RCC 7860 (cell line): ENCODE measurements at regions not wholly inside any gene's neighbourhood (a gene's known extent, or its start where the extent isn't known, plus 50 kb on each side); places are given as distances from the start of the nearest gene placed in this dataset.
A peak's percentile ranks its signal among the peaks of the same experiment; 100 is the strongest.

Source experiments
- DNase-seq: peaks from one replicate; pipeline ENCODE4 v3.0.0-alpha.2; 2015; ENCODE audit warnings: low spot score
- FAIRE-seq: peaks from 2 replicates; lab custom pipeline; 2012; peaks lifted over from hg19 to GRCh38; lab: Jason Lieb, UNC

DNA sequence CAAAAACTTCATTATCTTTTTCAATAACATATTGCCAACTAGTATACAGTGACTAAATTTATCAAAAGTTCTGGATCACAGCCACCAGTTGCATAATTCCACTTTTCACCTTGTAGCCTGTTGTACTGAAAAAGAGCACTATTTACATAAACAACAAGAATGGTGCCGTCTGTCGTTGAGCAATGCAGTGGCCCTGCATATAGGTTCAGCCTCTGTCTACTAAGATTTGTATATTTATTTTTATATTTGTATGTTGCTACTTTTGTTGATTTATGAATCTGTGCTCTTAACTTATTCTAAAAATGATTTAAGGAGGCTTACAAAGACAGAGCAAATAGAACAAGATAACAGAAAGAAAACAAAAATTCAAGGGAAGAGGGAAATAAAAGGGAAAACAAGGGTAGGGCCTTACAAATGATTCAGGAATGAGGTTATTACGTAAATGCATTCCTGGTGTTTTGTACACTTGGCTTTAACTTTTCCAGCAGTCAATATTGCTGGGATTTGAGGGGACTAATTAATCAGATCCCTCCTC, 257.6 kb upstream of the STT3B start:
- FAIRE-seq: no peak
- no peak for DNase-seq

DNA sequence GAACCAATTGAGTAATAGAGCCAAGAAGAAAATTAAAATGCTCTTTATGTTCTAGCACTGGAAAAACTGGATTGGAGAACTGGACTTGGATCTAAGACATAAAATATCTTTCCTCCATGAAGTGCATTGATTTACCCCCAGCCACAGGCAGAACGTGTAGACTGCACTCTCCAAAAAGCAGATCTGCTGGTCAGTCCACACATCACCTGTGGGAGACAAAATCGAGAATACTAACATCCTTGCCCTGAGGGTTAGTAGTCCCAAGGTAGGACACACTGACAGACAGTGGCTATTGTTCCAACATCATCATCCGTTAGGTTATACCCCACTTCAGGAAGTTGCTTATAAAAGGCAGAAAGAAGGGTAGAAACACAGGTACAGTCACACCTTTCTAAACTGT, 257.1 kb upstream of the STT3B start:
- no peak for FAIRE-seq

DNA sequence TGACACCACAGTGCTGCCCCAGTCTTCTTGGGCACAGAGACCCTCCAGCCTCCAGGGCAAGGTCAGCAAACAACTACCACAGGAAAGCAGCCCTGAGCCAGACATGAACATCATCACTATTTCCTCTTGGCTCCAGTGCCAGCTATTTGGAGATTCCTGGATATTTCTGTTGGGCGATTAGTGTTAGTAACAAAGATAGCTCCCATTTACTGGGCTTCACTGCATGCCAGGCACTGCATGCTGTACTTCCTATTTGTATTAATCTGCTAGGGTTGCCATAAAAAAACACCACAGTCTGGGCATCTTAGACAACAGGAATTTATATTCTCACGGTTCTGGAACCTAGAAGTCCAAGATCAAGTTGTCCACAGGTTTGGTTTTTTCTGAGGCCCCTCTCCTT, 255.1 kb upstream of the STT3B start:
- FAIRE-seq (no peak), DNase-seq (no peak)

More for the DNA sequence above, 257.1 kb upstream of the STT3B start:
- no peak for DNase-seq

DNA sequence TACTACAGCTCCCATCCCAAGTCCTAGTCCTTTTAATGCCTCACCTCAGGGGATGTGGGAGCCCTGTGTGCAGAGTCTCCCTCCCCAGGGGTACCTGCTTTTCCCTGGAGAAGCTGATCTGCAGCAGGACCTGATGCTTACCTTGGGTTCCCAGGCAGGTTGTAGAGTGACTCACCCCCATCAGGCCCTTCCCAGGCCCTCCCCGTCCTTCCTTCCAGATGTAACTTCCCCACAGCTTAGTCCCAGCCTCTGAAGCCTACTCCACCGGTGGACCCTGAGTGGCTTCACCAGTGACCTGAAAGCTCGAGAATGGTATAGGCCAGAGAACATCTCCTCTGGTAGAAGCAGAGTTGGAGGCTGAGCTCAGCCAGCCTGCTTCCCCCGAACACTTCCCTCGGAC, 254.2 kb upstream of the STT3B start:
- DNase-seq (no peak), FAIRE-seq (no peak)

DNA sequence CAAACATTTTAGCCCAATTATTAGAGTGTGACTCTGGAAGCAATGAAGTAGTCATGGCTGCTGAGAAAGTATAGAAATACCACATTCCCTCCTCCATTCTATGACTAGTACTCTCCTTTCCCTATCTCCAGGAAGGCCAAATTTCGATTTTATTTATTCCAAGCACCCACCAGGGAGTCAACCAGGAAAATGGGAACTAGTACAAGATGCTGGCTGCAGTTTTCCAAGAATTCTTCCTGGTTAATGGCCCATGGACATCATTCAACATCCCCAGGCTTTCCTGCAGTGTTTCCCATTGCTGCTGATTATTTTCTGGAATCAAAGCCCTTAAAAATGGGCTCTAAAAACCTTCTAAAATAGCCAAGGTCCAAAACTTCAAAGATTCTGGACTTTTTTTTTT, 247.9 kb upstream of the STT3B start:
- no peak for DNase-seq
- FAIRE-seq: no peak

DNA sequence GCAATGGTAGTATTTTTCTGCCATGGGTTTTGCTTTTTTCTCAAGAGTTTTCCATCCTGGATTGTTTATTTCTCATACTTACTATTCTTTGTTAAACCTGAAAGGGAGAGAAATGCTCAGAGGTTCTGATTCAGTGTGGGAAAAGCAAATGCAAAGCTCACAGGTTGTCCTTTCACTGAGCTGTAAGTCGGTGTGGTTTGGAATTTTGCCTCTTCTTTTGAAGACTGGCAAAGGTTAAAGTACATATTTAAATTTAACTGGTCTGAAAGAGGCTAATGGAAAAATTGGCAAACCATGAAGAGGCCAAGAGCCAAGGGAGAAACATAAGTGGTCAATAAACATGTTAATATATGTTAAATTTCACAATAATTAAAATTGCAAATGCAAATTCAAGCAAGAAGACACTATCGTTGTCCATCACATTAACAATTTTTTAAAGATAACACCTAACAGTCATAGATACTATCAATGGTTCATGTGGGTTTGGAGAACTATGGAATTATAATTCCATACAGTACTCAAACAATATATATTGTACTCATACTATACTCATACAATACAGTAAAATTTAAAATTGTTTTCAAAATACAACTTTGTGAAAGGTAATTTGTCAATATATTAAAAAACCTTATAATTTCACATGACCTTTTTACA, 246.8 kb upstream of the STT3B start:
- FAIRE-seq: no peak
- no peak for DNase-seq

DNA sequence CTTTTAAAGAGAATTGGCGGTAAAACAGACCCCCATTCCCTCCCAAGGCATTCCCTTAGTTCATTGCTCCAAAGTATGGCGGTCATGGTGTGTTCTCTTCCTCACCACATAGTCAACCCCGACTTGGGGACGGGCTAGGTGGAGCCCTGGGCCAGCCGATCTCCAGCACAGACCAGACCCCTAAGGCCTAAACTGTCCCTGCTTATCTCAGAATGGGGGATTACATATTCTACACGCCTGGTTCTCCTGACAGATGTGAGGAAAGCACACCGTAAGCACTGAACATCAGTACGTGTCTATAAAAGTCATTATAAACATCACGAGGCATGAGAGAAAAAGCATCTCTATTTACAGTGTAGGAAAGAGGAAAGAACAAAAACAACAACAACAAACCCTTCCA, 244.5 kb upstream of the STT3B start:
- no peak for DNase-seq
- no peak for FAIRE-seq

DNA sequence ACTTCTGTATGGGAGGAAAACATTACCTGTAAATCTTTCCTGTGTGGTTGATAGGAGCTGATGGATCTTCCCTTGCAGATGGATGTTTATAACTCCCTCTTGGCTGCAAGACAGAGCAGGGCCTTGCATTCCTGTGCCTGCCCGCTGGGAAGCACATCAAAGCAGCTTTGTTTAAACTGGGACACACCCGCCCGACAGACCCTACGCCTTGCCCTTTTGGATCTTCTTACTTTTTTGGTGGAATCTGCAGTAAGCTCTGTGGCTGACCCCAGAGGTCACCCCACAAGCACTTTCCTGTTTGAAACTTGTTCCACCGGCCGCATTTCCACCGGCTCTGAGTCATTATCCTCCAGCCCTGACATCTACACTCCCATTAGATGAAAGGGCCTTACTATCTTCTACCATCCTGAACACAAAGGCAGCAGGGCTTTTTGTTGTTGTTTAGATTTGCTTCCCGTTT, 244.1 kb upstream of the STT3B start:
- no peak for FAIRE-seq
- DNase-seq: no peak

DNA sequence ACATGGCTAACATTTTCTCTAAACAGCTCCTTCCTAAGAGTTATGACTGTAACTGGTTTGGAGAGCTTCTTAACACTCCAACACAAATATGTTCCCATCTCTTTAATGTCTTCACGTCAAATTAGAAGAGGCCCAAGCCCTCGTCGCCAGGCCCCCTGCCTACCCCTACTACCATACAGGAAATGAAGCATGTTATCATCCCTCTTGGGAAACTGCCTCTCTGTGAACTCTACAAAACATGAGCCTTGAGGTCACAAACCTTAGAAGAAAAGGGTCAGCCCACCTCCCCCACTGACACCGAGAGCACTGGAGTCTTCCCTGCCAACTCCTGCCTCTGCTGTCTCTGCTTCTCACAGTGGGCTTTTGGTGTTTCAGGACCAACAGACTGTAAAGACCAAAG, 243.1 kb upstream of the STT3B start:
- no peak for FAIRE-seq
- DNase-seq: no peak

DNA sequence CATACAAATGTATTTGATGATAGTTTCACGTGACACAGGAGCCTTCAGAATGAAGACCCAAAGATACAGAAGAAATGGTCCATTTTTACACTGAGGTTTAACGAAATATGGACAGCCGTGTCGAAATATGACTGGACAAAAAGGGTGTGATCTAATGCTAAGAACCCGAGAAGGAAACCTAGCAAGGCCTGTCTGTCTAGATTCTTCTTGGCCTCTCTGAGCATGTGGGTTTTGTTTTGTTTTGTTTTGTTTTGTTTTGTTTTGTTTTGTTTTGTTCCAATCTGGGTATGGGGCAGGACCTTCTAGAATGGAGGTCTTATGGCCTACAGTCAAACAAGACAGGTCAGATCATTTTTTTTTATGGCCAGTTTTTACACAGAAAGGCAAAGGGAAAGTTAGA, 242.7 kb upstream of the STT3B start:
- DNase-seq (no peak), FAIRE-seq (no peak)

DNA sequence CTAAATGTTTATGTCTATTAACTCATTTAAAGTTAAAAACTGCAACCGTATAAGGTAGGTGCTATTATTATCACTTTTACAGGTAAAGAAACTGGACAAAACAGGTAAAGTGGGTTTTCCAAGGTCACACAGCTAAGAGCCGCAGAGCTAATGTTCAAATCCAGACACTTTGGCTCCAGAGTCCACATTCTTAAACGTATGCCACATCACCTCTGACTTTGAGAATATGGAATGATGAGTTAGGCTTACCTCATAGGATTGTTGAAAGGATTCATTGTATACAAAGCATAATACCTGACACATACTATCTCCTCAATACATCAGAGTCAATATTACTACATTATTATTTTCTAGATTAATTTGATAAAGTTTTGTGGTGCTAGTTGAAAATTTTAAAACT, 240.9 kb upstream of the STT3B start:
- DNase-seq (no peak), FAIRE-seq (no peak)

DNA sequence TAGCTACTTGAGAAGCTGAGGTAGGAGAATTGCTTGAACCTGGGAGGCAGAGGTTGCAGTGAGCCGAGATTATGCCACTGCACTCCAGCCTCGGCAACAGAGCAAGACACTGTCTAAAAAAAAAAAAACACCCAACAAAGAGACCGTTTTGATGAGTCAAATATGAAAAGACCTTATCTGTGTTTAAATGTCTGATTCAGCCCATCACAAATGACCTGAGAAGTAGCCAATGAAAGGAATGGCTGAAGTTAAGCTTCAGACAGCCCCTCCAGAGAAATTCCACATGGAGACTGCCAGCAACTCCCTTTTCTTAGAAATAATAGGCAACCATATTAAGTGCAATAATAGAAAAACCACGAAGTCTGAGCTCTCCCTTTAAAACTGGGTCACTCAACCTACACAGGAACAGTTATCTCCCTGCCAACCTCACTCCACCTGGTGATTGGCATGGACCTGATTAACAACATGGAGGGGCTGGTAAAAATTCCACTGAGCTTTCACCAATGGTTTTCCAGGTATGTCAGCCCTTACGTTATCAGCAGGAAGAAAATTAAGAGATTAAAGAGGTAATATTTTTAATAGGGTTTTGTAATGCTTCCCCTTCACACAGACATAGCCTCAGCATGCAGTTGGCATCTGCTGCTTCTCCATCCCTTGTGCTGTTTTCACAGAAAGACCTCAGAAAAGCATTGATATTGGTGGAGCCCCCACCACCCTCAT, 238.1 kb upstream of the STT3B start:
- FAIRE-seq (no peak), DNase-seq (peak; percentile 14)

DNA sequence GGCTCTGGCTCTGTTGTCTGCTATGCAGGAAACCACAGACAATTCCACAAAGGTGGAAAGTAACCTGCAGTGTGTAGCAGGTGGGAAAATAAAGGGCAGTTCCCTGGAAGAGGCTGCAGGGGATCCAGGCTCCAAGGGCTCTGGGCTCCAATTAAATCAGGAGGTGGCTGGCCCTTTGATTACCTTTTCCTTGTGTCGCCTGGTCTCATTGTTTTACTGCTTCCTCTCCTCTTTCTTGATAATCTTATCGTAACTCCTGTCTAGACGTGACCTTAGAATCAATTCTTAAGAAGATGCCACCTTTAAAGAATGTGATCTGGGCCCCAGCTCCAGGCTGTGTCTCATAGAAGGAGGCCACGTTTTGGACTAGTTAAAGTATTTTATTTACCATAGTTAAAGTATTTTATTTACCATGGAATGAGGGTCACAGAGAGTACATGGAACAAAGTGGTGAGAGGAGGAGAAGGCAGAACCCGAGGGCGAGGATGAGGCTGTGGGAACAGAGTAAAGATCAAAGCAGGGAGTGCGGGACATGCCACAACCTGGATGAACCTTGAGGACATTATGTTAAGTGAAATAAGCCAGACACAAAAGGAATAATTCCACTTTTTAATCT, 237.5 kb upstream of the STT3B start:
- DNase-seq (no peak), FAIRE-seq (no peak)

DNA sequence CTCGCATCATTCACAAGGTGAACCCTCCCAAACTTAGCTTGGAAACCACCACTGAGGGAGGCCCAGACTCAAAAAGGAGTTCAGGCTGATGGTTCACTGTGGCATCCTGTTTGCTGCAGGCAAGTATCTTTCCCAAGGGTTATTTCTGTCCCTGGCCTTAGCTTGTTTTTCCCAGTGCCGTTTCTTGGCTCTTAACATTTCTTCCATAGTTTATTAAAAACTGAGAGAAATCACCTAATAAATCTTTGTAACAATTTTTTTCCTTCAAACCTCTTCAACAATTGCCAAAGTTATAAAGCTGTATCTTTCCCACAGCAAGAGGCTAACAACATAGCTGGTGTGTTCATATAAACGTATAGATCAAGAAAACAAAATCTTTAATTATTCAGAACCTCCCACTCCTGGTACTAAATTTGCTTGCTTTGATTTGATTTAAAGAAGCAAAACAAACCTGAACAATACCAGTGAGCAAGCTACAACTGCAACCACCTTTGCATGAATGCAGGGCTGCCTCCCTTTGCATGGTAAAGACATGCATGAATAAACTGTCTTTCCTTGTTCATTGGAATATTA, 234.9 kb upstream of the STT3B start:
- FAIRE-seq (no peak), DNase-seq (no peak)

DNA sequence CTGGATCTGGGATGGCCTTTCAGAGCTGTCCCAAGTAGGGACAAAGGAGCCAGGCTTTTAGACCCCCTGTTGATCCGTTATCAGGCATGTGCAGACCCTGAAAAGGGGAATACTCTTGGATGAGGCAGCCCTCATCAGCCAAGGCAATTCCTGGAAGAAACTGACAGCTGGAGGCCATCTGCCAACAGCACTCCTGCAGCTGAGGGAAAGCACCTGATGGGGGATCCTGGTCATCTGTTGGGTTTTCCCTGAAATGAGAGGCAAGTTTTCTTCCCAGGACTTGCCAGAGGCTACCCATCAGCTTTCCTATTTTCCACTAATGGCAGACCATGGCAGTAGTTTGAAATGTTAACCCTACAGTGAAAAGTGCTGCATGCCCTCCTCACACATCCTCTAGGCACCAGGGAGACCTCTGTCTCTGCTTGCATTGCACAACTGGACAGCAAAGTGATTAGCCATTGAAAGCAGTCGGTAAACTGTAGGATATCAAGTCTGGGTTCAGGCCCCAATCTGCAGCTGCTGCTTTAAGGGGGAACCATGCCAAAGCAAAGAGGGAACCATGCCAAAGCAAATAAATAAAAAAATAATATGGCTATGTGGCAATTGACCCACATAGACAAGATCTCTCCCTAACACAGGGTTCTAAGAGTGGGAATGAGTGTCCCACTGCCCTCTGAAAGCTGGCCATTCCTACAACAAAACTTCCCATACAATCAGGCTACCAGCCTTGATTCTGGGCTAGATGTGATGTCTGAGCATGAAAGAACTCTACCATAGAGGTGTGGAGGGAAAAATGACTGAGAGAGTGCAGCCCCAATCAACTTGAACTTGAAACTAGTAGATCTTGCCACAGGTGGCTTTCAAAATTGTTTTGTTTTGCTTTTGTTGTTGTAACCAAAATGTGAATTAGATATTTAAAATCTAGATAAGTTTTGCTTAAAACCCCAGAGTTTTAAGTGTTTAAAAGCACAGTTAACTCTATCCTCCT, 232.0 kb upstream of the STT3B start:
- no peak for FAIRE-seq
- DNase-seq: no peak

DNA sequence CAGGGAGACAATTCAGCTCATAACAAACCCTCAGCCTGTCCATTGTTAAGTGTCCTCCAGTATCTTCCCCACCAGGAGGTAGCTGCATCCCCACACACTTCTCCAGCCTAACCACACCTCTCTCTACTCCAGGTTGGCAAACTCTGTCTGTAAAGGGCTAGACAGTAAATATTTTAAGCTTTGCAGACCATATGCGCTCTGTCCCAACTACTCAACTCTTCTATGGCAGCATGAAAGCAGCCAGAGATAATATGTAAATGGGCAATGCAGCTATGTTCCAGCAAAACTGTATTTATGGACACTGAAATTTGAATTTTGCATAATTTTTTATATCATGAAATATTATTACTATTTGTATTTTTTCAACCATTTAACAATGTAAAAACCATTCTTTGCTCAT, 230.4 kb upstream of the STT3B start:
- FAIRE-seq: no peak

DNA sequence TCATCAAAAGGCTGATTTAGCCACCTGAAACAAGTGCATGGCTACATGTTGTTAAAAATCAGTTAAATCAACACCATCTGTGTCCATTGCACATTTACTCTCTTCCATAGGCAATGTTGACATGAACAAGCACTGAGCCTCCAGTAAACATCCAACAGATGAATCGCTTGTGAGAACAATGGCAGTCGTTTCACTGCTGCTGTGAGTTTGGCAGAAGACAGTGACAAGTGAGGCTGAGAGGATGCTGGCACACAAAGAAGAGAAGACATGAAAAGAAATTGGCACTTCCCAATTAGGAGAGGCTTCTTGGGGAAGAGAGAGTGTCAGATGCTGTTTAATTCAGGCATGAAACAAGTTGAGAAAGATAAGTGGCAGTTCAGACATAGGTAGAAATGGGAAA, 227.4 kb upstream of the STT3B start:
- DNase-seq (no peak), FAIRE-seq (no peak)

More for the DNA sequence above, 230.4 kb upstream of the STT3B start:
- no peak for DNase-seq

DNA sequence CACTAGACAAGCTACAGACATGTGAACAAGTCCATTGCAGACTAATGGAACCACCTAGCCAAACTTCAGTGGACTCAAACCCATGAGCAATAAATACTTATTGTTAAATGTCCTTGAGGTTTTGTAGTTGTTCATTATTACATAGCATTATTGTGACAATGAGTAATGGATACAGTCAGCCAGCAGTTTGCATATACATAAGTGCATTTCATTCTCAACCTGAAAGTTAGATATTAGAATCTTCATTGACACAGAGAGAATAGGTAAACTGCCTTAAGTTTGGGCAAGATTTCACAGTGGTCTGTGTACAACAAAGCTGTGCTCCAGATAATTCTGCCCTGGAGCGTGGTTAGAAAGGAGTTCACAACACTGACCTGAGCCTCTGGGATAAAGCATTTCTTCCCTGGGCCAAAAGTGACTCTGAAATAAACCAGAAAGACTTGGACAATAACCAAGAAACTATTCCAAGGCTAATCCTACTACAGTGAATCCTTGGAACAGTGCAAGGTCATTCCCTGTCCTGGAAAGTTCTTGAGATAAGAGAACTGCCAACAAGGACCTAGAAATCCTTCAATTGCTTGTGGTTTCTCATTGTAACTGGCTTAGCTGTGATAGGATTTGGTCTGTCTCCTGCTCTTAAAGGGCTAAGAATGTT, 225.5 kb upstream of the STT3B start:
- FAIRE-seq (no peak), DNase-seq (no peak)

DNA sequence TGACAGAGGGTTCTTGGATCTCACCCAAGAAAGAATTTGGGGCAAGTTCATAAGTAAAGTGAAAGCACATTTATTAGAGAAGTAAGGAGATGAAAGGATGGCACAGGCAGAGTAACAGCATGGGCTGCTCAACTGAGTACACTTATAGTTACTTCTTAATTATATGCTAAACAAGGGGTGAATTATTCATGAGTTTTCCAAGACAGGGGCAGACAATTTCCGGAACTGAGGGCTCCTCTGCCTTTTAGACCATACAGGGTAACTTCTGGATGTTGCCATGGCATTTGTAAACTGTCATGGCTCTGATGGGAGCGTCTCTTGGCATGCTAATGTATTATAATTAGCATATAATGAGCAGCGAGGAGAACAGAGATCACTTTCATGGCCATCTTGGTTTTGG, 221.2 kb upstream of the STT3B start:
- FAIRE-seq: no peak
- no peak for DNase-seq

DNA sequence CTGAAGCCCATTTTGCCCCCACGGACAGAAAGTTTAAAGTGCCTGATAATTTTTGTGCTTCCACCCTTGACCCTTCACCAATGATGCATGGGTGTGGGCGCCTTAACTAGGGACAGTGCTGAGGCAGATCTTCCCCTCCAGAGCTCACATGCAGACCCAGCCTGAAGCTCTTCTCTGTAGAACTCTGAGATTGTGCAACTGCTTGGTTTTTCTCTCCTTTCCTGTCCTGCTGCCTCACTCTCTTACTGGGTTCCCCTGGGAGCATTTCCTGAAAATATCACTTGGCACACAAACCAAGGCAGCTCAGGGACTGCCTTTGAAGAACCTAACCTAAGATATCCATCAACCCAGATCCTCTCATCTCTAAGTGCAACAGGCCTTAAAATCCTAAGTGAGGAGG, 220.3 kb upstream of the STT3B start:
- DNase-seq (no peak), FAIRE-seq (no peak)
